Liver (tissue), 8 donors: ENCODE measurements at regions not wholly inside any gene's neighbourhood (a gene's known extent, or its start where the extent isn't known, plus 50 kb on each side); places are given as distances from the start of the nearest gene placed in this dataset.

Experiments used
- DNase-seq: peaks from one replicate; pipeline ENCODE4 v3.0.0-alpha.2; 2017; ENCODE audit warnings: low spot score
- H3K27ac ChIP-seq, 2 donors: one replicate each; pipeline ENCODE4 v1.7.0; 2013; ENCODE audit warnings: inconsistent platforms in 2 of 2, low read length in 2 of 2, control low read depth in 1 of 2, low read depth in 1 of 2, mild to moderate bottlenecking in 1 of 2
- H3K27me3 ChIP-seq, 4 donors: one replicate each; pipeline versions ENCODE4 v1.6.1 to v1.7.0; 2013; ENCODE audit warnings: low read length in 3 of 4, inconsistent platforms in 1 of 4, mild to moderate bottlenecking in 1 of 4, moderate library complexity in 1 of 4; ENCODE audit not compliant: control insufficient read depth in 4 of 4, insufficient read depth in 4 of 4
- H3K36me3 ChIP-seq, 4 donors: one replicate each; pipeline versions ENCODE4 v1.6.1 to v1.7.0; 2013; ENCODE audit warnings: low read length in 3 of 4, mild to moderate bottlenecking in 3 of 4, low read depth in 1 of 4, moderate library complexity in 1 of 4; ENCODE audit not compliant: control insufficient read depth in 4 of 4, insufficient read depth in 3 of 4
- H3K4me1 ChIP-seq, 4 donors: one replicate each; pipeline versions ENCODE4 v1.6.1 to v1.7.0; 2013; ENCODE audit warnings: low read length in 3 of 4, mild to moderate bottlenecking in 3 of 4, moderate library complexity in 1 of 4; ENCODE audit not compliant: control insufficient read depth in 4 of 4, insufficient read depth in 4 of 4
- H3K4me3 ChIP-seq, 3 donors: one replicate each; pipeline versions ENCODE4 v1.6.1 to v1.7.0; 2013; ENCODE audit warnings: low read length in 3 of 3, control low read depth in 1 of 3, low read depth in 1 of 3, mild to moderate bottlenecking in 1 of 3
- H3K9ac ChIP-seq, 2 donors: one replicate each; pipeline ENCODE4 v1.7.0; 2013; ENCODE audit warnings: low read length in 2 of 2, mild to moderate bottlenecking in 2 of 2, moderate library complexity in 2 of 2, control low read depth in 1 of 2, low read depth in 1 of 2
- H3K9me3 ChIP-seq, 4 donors: one replicate each; pipeline versions ENCODE4 v1.6.1 to v1.7.0; 2013; ENCODE audit warnings: low read length in 3 of 4; ENCODE audit not compliant: control insufficient read depth in 4 of 4
- ATF3 ChIP-seq: IDR thresholded peaks from 2 replicates; pipeline ENCODE4 v1.6.1; 2016; ENCODE audit warnings: antibody characterized with exemption
- CTCF ChIP-seq: fragments of 150-350 bp; IDR thresholded peaks from 2 replicates; pipeline ENCODE4 v1.5.1; 2017; ENCODE audit warnings: improper control_type of control experiment, low read depth, low read length; ENCODE audit not compliant: missing input control
- FOXA1 ChIP-seq: IDR thresholded peaks from 2 replicates; pipeline ENCODE4 v1.6.1; 2016; ENCODE audit warnings: antibody characterized with exemption
- FOXA2 ChIP-seq: IDR thresholded peaks from 2 replicates; pipeline ENCODE4 v1.6.1; 2016; ENCODE audit warnings: antibody characterized with exemption
- GABPA ChIP-seq, 2 donors: IDR thresholded peaks in 1 of 2; conservative IDR thresholded peaks in 1 of 2; 2 replicates each; pipeline ENCODE4 v1.6.1; 2016; ENCODE audit warnings: antibody characterized with exemption in 2 of 2, mild to moderate bottlenecking in 1 of 2, moderate library complexity in 1 of 2
- HNF4A ChIP-seq, 2 donors: conservative IDR thresholded peaks; 2 replicates each; pipeline ENCODE4 v1.6.1; 2016; ENCODE audit warnings: antibody characterized with exemption in 2 of 2, mild to moderate bottlenecking in 2 of 2
- HNF4G ChIP-seq: IDR thresholded peaks from 2 replicates; pipeline ENCODE4 v1.6.1; 2016; ENCODE audit warnings: antibody characterized with exemption
- JUND ChIP-seq, 2 donors: IDR thresholded peaks; 2 replicates each; pipeline ENCODE4 v1.6.1; 2016; ENCODE audit warnings: antibody characterized with exemption in 2 of 2
- NR2F2 ChIP-seq: IDR thresholded peaks from 2 replicates; pipeline ENCODE4 v1.6.1; 2016; ENCODE audit warnings: antibody characterized with exemption
- RAD21 ChIP-seq, 2 donors: IDR thresholded peaks; 2 replicates each; pipeline ENCODE4 v1.6.1; 2016; ENCODE audit warnings: antibody characterized with exemption in 2 of 2, mild to moderate bottlenecking in 2 of 2
- REST ChIP-seq: IDR thresholded peaks from 2 replicates; pipeline ENCODE4 v1.6.1; 2016; ENCODE audit warnings: antibody characterized with exemption, mild to moderate bottlenecking
- RXRA ChIP-seq, 2 donors: IDR thresholded peaks; 2 replicates each; pipeline ENCODE4 v1.6.1; 2017 to 2018; ENCODE audit warnings: antibody characterized with exemption in 2 of 2, mild to moderate bottlenecking in 1 of 2
- TAF1 ChIP-seq: conservative IDR thresholded peaks from 2 replicates; pipeline ENCODE4 v1.6.1; 2016; ENCODE audit warnings: antibody characterized with exemption, mild to moderate bottlenecking
- ZBTB33 ChIP-seq: IDR thresholded peaks from 2 replicates; pipeline ENCODE4 v1.6.1; 2016; ENCODE audit warnings: antibody characterized with exemption
- WGBS: extraction: QIAGEN DNeasy Blood & Tissue Kit; methylation state at CpG from one replicate; pipeline ENCODE4 v1.1.7; 2013; 5-methylcytosine and 5-hydroxymethylcytosine counted together
- donor health status: healthy.
- donor health status: healthy.
- donor health status: healthy.
- donor health status: healthy.
- donor health status: healthy.

GRCh38 chr16:54657058-54657708 lies 273.5 kb upstream of the IRX5 start:
- Histone ChIP-seq H3K4me1 (peaks cover 0 to 13% (median 10%) of the 10 kb centered on the region in 4 donors), H3K4me3 (peak overlapping the region in 2 of 3 donors; percentile 9 to 52), H3K27ac (no peak overlapping the region), H3K9me3 (peaks cover 0 to 3% (median under 1%) of the 10 kb centered on the region in 4 donors), H3K27me3 (peaks cover 0 to 4% (median 0%) of the 10 kb centered on the region in 4 donors), H3K9ac (no peak overlapping the region), H3K36me3 (no peaks in the 10 kb centered on the region)
- 76% methylated on average over 5 of the region's 5 CpGs for WGBS
- DNase-seq: no peak
- TF ChIP-seq JUND (IDR thresholded peaks at IDR 0.05) (peak in 1 of 2 donors; percentile 38), HNF4A (conservative IDR thresholded peaks at IDR 0.05) (no peak)

GRCh38 chr16:54655121-54655590 lies 275.5 kb upstream of the IRX5 start:
- Histone ChIP-seq H3K9ac (no peak overlapping the region), H3K9me3 (no peaks in the 10 kb centered on the region), H3K36me3 (no peaks in the 10 kb centered on the region), H3K4me3 (no peak overlapping the region), H3K4me1 (peaks cover 0 to 13% (median 10%) of the 10 kb centered on the region in 4 donors), H3K27ac (no peak overlapping the region), H3K27me3 (peaks cover 0 to 7% (median 0%) of the 10 kb centered on the region in 4 donors)
- DNase-seq: no peak
- TF ChIP-seq NR2F2 (peak; percentile 55), GABPA (IDR thresholded peaks at IDR 0.05 in 1 of 2, conservative IDR thresholded peaks at IDR 0.05 in 1 of 2) (no peak), RAD21 (IDR thresholded peaks at IDR 0.05) (peak in 1 of 2 donors; percentile 11)
- 37% methylated on average over 14 of the region's 14 CpGs for WGBS

GRCh38 chr16:54654429-54654828 lies 276.2 kb upstream of the IRX5 start:
- WGBS: 57% methylated on average over 12 of the region's 12 CpGs
- Histone ChIP-seq H3K27ac (no peak overlapping the region), H3K9ac (no peak overlapping the region), H3K36me3 (no peaks in the 10 kb centered on the region), H3K4me1 (peaks cover 0 to 13% (median 10%) of the 10 kb centered on the region in 4 donors), H3K27me3 (peaks cover 0 to 7% (median 0%) of the 10 kb centered on the region in 4 donors), H3K9me3 (no peaks in the 10 kb centered on the region), H3K4me3 (no peak overlapping the region)
- TF ChIP-seq HNF4A (conservative IDR thresholded peaks at IDR 0.05): no peak
- TF ChIP-seq FOXA1: no peak
- TF ChIP-seq RXRA (IDR thresholded peaks at IDR 0.05): no peak
- DNase-seq: no peak

GRCh38 chr16:54652201-54652770 lies 278.4 kb upstream of the IRX5 start:
- H3K9ac ChIP-seq: no peak overlapping the region
- H3K36me3 ChIP-seq: no peaks in the 10 kb centered on the region
- whole genome bisulfite sequencing: 55% methylated on average over 6 of the region's 6 CpGs
- no peak overlapping the region for H3K4me3 ChIP-seq
- H3K9me3 ChIP-seq: no peaks in the 10 kb centered on the region
- no peak overlapping the region for H3K27ac ChIP-seq
- no peak for DNase-seq
- H3K27me3 ChIP-seq: peaks cover 0 to 7% (median 0%) of the 10 kb centered on the region in 4 donors
- peaks cover 0 to 3% (median 3%) of the 10 kb centered on the region in 4 donors for H3K4me1 ChIP-seq
- TF ChIP-seq NR2F2 (no peak), ATF3 (no peak), TAF1 (no peak), CTCF (no peak), RAD21 (IDR thresholded peaks at IDR 0.05) (no peak), ZBTB33 (no peak), FOXA1 (no peak), RXRA (IDR thresholded peaks at IDR 0.05) (no peak), GABPA (IDR thresholded peaks at IDR 0.05 in 1 of 2, conservative IDR thresholded peaks at IDR 0.05 in 1 of 2) (no peak), FOXA2 (no peak), JUND (IDR thresholded peaks at IDR 0.05) (no peak), REST (no peak), HNF4G (no peak)
